ENCODE measurements at regions not wholly inside any gene's neighbourhood (a gene's known extent, or its start where the extent isn't known, plus 50 kb on each side); places are given as distances from the start of the nearest gene placed in this dataset.

DNA sequence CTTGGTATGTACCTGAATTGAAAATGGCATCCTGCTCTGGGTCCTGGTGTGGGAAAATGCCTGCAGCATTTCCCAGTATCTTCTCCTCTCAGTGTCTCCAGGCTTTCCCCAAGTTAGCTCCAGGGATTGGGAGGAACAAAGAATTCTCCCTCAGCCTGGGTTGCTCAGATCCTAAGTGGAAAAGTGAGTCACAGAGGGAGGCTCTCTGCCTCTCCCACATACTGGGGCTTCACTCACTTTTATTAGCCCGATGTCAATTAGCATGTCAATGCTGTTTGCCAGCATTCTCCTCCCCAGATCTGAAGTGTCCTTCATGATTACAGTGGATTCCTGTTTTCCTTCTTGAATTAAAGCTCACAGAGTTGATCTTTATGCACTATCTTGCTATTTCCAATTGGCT, 655.0 kb downstream of the EPHA3 start:
- DNase-seq (ENCODE audit: low spot score), result no peak

DNA sequence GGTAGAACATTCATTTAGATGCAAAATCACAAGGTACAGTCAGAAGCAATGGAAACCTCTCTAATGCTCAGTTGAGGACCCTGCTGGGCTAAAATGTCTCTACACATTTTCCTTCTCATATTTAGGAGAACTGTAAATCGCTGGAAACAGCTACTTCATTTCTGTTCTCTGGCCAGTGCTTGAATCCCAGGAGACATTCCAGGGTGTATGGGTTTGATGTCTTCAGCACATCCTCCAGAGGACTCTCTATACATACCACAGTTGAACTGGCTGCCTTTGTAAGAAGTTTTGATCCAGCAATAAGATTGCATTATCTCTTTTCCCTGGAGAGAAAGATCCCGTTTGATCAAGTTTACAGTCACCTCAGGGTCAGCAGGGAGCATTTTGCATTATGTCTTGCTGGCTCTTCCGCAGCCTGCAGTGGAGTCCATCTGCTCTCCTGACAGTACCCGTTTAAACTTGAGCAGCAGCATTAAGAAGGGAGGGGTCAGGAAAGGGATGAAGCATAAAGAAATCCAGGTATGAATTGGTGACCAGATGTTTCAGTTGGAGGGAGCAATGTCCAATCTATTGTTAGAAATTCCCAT, 676.0 kb downstream of the EPHA3 start:
- no peak for DNase-seq (ENCODE audit: low spot score)

- DNase-seq (ENCODE audit: low spot score), result no peak
Measured at GRCh38 chr3:89787485-89787884, 680.1 kb downstream of the EPHA3 start.

DNA sequence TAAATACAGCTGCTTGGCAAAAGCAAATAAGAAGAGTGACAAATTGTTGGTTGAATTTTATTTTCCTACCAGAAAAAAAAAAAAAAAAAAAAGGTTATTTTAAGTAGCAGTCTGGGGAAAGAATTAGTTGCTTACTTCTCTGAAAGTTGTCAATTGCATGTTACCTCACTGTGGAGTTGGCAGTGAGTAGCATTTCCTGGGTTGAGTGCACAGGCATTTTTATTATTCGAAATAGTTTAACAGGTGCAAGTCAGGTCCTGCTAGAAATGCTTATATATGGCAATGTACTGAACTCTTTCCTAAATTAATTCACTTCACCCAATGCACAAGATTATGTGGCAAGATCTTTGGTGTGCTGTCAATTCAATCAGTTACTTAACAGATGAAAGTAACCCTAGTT, 680.6 kb downstream of the EPHA3 start:
- DNase-seq (ENCODE audit: low spot score), result no peak

- no peak for DNase-seq (ENCODE audit: low spot score)
Measured at GRCh38 chr3:89795506-89795905, 688.1 kb downstream of the EPHA3 start.

- no peak for DNase-seq (ENCODE audit: low spot score)
Measured at GRCh38 chr3:89802881-89803280, 695.5 kb downstream of the EPHA3 start.

- DNase-seq (ENCODE audit: low spot score), result no peak
Measured at GRCh38 chr3:89803711-89804110, 696.3 kb downstream of the EPHA3 start.

DNA sequence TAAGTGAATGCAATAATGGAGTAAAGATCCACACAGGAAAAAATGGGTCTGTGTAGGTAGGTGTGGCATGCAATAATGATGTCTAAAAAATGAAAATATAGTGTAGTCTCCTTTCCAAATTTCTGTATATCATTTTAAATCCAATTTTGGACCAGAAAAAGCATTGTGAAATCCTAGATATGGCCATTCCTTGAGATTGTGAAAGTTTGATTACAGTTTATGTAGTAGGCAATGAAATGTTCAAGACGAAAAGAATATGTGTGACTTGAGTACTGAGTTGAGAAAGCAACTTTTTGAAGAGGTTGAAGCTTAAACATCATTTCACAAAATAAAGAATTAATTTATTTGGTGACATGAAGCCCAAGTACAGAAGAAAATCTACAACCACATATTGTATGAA, 698.7 kb downstream of the EPHA3 start:
- DNase-seq (ENCODE audit: low spot score), result no peak

- no peak for DNase-seq (ENCODE audit: low spot score)
Measured at GRCh38 chr3:89808680-89809197, 701.3 kb downstream of the EPHA3 start.

DNA sequence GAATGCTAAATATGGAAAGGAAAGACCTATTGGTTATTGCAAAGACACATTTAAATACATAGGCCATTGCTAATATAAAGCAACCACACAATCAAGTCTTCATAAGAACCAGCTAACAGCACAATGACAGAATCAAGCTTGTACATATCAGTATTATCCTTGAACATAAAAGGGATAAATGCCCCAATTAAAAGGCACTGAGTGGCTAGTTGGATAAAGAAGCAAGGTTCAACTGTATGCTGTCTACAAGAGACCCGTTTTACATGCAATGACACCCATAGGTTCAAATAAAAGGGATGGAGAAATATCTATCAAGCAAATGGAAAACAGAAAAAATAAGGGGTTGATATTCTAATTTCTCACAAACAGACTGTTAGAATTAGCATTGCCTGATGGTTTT, 706.1 kb downstream of the EPHA3 start:
- DNase-seq (ENCODE audit: low spot score), result no peak

DNA sequence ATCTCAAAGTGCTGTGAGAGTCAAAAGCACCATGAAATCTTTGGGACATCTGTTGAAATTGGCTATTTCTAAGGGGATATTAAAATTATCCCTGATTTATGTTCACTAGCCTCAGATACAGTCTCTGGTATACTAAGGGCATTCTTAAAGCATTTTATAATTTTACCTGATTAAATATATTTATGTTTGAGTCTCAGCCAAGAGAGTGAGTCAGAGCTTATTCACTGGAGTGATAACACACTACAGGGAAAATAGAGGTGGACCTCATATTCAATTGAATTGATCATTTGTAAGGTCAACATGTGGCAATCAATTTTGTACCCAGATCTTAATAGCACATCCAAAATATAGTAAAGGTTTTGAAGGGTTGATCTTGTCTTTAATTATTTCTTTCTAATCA, 733.6 kb downstream of the EPHA3 start:
- no peak for DNase-seq (ENCODE audit: low spot score)

GRCh38 chr3:89845053-89845452, 737.6 kb downstream of the EPHA3 start:
- no peak for DNase-seq (ENCODE audit: low spot score)

DNA sequence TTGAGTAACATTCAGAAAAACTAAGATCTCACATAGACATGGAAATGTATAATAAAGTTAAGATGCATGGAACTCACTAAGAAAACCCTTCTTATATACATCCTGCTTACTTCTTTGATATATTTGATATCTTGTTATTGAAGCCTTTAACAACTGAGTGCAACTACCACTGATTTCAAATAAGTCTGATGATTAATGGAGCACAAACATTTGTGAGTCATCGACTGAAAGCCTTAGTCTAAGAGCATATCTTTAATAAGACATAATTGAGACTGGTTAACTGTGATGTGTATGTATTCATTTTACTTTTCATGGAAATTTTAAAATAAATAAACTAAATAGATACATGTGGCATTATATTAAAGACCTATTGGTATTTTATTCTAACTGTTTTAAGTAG, 740.5 kb downstream of the EPHA3 start:
- no peak for DNase-seq (ENCODE audit: low spot score)

GRCh38 chr3:89851974-89852621, 744.7 kb downstream of the EPHA3 start:
- peak; percentile 7 for DNase-seq (ENCODE audit: low spot score)

DNA sequence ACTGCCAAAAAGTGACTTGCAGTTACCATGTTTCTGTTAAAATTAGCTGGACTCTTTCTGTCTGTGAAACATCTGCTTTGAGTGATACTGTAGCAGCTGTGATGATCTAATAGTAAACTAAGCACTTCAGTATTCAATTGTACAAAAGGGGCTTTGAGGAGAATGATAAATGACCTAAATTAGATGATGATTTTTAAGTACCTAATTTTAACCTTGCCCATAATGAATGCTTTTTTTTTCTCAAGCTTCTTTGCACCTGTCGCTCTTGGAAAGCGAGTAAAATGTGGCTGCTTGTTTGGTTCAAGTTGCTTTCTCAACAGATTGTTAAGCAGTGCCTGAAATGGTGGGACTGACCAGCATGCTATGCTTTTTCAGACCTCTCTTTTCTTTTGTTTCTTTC, 752.3 kb downstream of the EPHA3 start:
- no peak for DNase-seq (ENCODE audit: low spot score)

DNA sequence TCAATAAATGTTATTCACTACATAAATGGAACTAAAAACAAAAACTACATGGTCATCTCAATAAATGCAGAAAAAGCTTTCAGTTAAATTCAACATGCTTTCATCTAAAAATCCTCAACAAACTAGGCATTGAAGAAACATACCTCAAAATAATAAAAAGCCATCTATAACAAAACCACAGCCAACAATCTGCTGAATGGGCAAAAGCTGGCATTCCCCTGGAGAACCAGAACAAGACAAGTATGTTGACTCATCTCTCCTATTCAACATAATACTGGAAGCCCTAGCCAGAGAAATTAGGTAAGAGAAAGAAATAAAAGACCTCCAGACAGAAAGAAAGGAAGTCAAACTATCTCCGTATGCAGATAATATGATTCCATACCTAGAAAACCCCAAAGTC, 759.9 kb downstream of the EPHA3 start:
- no peak for DNase-seq (ENCODE audit: low spot score)

- no peak for DNase-seq (ENCODE audit: low spot score)
Measured at GRCh38 chr3:89876116-89876515, 768.7 kb downstream of the EPHA3 start.

DNA sequence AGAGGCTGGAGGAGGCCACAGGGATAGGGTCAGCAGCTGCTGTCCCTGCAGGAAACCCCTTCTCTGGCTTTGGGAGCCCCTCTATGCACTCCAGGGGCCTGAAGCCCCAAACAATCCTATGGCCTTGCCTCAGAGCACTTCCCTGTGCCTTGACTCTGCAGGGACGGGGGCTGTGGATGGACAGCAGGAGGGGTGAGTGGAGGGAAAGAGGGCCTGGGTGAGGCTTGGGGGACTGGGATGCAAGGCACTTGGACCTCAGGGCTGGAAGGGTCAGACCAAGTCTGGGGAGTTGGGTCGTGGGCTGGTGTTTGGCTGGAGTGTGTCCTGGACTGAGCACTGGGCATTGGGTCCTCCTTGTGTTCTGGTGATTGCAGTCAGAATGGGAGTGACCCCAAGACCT, 769.8 kb downstream of the EPHA3 start:
- no peak for DNase-seq (ENCODE audit: low spot score)

DNA sequence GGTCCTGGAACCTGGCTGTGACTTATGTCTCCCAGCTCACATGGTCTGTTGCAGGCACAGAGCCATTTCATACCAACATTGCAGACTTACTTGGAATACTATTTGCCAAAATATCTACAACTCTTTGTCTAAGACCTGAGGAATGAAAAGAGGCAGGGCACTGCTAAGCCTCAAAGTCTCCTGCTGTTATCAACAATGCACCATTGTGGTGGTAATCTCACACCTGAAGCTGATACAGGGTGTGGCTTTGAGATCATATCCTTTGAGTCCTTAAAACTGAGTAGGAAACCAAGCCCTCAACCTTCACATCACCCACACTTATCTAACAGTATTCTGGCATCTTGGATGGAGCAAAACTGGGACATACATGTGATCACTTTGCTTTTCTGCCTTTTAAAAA, 782.0 kb downstream of the EPHA3 start:
- no peak for DNase-seq (ENCODE audit: low spot score)

DNA sequence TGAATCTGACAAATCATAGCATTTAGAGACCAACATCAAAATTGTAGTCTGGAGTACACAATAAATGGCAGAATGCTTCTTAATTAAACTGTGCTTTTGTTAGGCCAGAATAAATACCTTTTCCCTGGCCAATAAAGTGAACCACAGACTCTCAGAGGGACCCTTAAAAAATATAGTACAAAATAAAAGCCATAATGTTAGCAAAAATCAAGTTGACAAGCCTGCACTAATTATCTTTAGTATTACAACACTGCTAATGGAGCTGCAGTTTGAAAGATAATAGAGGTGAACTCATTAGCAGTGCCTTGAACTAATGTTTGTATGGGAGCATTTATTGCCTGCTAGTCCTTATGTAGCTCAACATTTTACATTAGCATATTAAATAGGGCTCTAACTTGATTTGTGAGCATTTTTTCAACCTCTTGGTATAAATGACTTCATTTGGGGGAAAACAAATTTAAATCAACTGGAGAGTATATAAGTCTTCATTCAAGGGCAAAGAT, 801.3 kb downstream of the EPHA3 start:
- DNase-seq (ENCODE audit: low spot score), result no peak

DNA sequence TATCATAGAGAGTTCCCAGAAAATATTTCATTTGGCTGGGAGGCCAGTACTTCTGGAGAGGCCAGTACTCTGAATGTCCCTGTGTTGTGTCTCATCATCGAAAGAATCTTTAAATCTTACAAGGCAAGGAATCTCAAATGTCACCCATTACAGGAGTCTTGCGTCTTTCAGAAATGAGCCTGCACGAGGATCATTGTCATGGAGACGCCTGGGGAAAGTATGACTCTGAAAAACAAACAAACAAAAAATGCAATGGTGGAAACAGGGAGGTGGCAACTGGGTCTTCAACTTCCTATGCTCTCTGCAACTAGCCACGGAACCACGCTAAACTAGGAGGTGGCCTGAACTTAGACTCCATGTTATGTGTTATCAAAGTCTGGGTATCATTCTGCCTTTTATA, 804.6 kb downstream of the EPHA3 start:
- no peak for DNase-seq (ENCODE audit: low spot score)

DNA sequence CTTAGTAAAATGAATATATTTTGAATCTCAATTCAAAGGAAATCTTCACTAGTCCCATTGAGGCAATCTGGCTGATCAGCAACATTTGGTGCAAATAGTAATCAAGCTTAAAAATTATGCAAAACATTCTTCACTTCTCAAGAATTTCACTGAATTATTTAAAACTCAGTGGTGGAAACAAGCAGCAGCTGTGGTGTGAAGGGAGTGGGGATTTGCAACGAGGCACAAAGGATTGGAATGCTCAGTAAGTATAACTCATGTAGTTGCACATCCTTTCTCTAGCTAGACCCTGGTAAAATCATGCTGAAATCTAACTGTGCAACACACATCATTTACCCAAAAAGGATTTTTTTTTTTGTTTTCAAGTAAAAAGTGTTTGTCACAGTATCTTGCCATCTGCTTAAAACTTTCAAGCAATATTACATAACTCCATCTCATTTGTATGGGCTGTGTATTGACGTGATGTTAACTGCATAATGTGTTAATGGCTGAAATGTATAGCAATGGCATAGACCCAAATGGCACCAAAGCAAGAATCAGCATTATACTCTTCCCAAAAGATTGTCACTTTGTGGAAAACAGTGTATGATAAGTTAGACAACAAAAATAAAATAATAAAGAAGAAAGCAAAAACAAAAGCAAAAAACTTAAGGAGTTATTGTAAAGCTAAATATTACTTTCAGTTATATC, 816.6 kb downstream of the EPHA3 start:
- DNase-seq (ENCODE audit: low spot score), result no peak

DNA sequence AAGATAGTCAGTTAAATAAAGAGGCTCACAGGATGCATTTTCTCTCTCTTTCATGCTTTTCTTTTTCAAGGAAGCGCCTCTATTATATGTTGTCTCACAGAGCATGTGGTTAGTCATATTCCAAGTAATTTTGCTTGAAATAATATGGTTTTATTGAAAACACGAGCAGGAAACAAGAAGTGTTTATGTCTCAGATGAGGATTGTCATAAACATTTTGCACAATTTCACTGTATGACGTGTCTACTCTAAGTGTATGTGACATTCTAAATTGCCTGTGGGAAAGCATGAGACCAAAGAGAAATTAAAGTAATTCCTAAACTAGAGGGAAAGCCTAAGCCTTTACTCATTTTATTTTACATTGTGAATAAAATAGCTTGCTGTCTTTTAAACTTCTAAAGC, 818.6 kb downstream of the EPHA3 start:
- DNase-seq (ENCODE audit: low spot score), result no peak
